DMS53 treated with DMSO at 0.1 percent for 48 hours (cell line): ENCODE measurements at regions not wholly inside any gene's neighbourhood (a gene's known extent, or its start where the extent isn't known, plus 50 kb on each side); places are given as distances from the start of the nearest gene placed in this dataset.
A peak's percentile ranks its signal among the peaks of the same experiment; 100 is the strongest.

ENCODE experiments used
- DNase-seq: peaks from one replicate; lab custom pipeline; 2025; ENCODE audit not compliant: unreplicated experiment; lab: John Stamatoyannopoulos, UW

GRCh38 chr4:20506827-20507226 is 193.4 kb upstream of the PACRGL start:
- DNase-seq: no peak

DNA sequence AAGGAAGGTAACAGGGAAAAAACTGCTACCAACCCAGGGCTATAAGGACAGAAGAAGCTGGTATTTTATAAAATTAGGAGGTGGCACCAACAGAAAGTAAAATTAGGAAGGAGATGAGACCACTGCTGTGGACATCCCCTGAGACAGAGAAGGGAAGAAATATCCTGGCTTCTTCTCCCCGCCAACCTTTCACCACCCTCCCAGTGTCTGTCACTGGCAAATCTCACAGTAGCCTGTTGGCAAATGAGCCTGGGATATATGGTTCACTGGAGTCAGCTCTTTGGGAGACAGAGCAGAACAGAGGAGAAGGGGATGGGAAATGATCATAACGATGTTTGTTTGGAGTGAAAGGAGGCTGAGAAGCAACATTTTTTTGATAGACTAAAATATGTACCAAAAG is 190.9 kb upstream of the PACRGL start:
- DNase-seq: no peak

DNA sequence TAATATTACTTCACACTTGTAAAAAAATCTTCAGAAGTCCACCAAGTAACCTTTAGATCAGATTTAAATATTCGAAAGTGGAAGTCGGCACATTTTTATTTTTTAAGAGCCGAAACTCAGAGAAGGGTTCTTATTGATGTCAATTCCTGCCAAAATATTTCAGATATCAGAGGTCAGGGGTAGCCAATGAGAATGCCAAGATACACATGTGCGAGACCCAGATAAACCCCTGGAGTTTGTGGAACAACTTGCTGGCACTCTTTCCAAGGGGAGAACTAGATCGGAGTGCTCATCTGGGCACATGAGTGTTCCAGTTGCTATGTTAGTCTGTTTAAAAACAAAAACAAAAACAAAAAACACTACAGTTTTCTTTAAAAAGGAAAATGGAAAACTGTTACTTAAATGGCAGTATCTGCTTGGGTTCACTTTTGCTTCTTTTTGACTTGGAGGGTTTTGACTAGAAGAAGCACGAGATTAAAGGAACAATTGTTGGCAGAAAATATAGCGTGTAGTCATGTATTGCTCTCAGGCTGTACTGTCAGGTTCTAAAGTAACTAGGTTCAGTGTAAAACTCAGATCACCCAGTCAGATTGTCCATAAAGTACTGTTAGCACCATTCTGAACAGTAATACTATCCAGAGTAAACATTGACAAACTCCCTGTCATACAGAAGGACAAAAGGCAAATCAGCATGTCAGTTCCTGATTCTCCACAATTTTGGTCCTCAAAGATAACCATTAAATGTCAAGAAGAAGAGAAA is 188.0 kb upstream of the PACRGL start:
- peak; percentile 96 for DNase-seq

DNA sequence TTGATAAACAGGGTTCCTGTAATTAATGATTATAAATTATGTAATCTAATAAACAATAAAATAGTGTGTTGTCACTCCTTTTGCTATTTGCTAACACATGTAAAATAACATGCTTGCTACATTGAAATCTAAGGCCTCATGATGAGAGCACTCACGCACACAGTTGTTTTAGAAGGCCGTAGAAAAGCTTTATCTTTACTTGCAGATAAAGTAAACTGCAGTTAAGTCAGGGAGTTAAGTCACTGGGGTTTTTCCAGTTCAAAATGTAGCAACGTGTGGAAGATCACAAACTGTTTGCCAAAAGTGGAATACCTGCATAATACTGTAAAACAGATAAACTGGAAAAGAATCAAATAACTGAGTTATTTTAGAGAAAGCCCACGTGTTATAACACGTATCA is 187.3 kb upstream of the PACRGL start:
- no peak for DNase-seq

GRCh38 chr4:20520901-20521300 is 179.4 kb upstream of the PACRGL start:
- no peak for DNase-seq

GRCh38 chr4:20528508-20528907 is 171.8 kb upstream of the PACRGL start:
- no peak for DNase-seq

DNA sequence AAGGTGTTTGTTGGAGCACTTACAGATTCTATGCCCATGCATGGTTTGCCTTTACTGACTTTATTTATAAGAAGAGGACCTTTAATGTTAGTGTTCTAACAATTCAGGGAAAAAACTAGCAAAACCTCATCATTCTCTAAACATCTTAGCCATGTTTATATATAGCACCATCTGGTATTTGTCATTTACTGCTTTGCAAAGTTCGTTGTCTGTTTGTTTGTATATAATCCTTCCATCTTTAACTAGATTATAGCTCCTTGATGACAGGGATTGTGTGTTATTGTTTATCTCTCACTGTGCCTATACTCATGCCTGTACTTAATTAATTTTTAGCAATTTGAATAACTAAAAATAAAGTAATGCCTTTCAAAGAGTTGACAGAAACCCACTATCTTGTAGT is 170.6 kb upstream of the PACRGL start:
- DNase-seq: no peak

- DNase-seq: no peak
These were observed 168.0 kb upstream of the PACRGL start for GRCh38 chr4:20532116-20532790.

- no peak for DNase-seq
These were observed 167.1 kb upstream of the PACRGL start for GRCh38 chr4:20532871-20533870.

DNA sequence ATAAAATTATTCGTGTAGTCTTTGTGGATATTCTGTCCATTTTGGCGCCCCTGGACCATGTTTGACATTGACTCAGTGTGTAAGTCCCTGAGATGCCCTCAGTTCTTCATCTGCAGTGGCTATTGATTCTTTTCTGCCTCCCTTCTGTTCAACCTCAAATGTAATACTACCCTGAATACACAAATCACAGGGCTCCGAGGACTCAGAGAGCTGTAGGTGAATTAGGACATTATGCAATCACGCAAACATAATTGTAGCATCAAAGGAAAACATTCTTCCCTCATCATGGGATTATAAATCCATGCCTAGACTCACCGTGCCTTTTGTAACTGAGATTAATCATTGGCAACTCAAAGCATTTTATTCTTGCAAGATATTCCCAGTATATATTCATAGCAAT is 161.4 kb upstream of the PACRGL start:
- DNase-seq: peak; percentile 79

GRCh38 chr4:20543131-20543530 is 157.1 kb upstream of the PACRGL start:
- no peak for DNase-seq

DNA sequence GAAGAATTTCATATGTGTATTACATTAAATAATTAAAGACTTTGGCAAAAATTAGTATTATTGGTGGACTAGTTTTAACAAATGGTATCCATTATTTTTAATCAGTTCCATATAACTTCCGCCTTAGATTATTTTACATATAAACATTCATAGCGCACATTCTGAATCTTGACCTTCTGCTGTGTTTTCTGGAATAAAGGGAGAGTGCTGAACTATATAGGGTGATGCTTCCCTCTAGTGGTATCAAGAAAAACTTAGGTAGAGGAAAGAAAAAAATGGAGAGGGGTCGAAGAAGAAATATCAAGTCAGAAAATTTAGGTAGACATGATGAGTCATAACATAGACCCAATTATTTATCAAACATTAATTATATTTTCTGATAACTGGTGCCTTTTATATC is 155.6 kb upstream of the PACRGL start:
- DNase-seq: peak; percentile 67

DNA sequence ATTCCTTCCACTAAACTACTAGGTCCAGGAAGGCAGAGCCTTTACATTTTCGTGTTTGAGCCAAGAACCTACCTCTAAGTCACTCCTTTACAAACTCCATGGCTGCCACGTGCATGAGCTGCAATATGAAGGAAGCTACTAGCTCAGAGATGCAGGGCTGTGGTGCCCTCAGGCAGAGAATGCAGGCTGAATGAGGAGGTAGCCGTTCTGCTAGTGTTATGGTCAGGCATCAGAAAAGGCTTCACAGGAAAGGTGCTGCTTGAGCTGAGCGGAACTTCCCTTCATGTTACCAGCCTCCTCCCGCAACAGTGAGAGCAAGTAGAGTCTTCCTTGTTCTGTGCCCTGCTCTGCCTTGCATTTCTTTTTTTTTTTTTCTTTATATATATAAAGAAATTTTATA is 148.3 kb upstream of the PACRGL start:
- no peak for DNase-seq

DNA sequence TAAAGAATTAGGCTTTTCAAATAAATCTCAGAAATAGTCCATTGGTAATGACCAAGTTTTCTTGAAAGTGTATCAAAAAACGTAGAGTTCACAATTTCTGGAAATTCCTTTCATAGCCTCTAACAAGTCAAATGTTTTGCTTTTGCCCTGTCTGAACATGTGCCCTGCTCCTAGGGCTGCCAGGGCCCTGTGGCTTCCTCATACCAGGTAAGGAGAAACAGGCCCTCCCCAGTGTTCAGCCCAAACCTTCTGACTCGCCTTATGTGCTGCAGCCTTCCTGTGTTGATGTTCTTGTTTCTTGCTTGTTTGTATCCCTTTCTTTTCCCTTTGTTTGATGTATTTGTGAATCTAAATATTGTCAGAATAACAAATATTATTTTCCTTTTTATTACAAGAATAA is 146.1 kb upstream of the PACRGL start:
- DNase-seq: no peak

GRCh38 chr4:20565075-20565721 is 135.1 kb upstream of the PACRGL start:
- no peak for DNase-seq

DNA sequence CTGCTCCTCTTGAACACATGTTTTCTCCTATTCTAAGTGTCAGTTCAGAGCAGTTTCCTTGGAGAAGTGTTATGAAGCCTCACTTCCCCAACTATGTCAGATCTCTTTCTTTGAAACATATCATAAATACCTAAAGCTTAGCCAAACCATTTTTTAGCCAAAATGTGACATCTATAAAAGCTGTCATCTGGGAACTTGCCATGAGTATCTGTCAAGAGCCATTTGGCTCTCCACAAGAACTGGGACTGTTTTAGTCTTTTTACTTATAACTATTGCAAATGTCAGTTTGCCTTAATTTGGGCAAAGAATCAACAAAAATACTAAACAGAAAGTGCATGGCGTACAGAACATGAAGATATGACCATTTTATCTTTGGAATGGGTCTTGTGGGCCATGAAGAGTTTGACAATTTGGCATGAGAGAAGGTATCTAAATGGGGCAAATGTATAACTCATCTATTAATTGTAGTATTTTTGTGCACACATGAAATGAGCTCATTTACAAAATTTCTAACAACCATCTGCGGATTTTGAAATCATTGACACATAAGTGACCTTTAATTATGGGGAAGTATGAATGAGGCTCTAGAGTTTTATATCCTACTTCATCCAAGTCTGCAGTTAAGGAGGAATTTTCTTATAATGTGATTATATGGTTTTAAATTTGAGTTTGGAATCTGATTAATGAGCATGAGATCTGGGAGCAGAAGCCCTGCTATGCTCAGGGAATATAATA is 129.1 kb upstream of the PACRGL start:
- DNase-seq: no peak

GRCh38 chr4:20572976-20573375 is 127.3 kb upstream of the PACRGL start:
- DNase-seq: no peak

DNA sequence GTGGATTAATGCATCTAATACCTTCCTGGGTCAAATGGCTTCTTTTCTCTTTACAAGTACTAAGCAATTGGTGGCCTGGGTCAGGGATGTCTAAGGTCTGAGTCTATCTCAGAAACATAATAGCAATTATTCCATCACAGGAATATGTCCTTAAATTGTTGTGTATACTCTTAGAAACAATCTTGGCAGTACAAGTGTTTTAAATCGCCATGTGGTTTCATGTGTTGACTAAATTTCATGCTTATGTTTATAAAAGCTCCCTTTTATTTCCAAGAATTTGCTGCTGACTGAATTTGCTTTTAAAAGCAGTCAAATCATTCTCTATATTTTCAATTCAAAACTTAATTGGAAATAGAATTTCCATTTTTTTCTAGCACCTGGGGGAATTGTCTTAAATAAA is 125.3 kb upstream of the PACRGL start:
- no peak for DNase-seq

- no peak for DNase-seq
These were observed 124.8 kb upstream of the PACRGL start for GRCh38 chr4:20575486-20575885.

- DNase-seq: no peak
These were observed 123.4 kb upstream of the PACRGL start for GRCh38 chr4:20576861-20577260.
